CD4-positive, alpha-beta T cell treated with Interleukin-6 for 4 hours (primary cell): ENCODE measurements at regions not wholly inside any gene's neighbourhood (a gene's known extent, or its start where the extent isn't known, plus 50 kb on each side); places are given as distances from the start of the nearest gene placed in this dataset.
"Not testable (repeated sequence)": the region's sequence is repeated elsewhere in the genome, so short reads cannot be mapped to it uniquely, and the experiment has no call there.

ENCODE experiments used
- DNase-seq: peaks from one replicate; pipeline ENCODE4 v3.0.0-alpha.2; 2020; ENCODE audit warnings: mixed read lengths

DNA sequence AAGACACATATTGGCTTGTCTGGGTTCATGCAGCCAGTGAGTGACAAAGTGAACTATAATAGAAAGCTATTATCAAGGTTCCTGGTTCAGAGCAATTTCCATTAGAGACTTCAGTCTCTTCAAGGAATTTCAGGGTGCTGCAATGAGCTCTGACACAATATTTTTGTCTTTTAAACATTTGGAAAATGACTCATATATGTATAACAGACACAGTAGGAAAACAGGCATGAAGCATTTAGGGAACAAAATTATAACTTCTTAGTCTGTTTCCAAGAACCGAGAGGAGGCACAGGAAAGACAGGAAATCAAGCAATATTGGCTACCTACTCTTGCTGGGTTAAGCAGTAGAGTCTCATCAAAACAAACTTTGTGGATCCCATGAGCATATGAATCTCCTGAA, 170.4 kb downstream of the PTPRC start:
- no peak for DNase-seq

GRCh38 chr1:198811449-198811848, 172.6 kb downstream of the PTPRC start:
- DNase-seq: no peak

DNA sequence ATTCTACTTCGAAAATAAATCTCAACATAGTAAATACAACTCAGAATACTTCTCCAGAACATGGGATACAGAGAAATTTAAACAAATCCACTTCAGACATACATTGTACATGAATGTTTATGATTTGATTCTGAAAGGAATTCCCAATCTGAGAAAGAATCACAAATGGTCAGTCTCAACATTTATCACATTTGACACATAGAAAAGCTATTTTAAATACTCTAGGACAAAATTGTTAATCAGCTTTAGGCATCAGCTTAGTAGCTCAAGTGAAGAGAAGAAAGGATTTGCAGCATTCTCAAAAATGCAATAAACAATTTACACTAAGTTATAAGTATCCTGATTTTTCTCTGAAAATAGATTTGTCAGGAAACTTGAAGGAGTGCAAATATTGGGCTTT, 184.8 kb downstream of the PTPRC start:
- DNase-seq: no peak

GRCh38 chr1:198825254-198825653, 186.4 kb downstream of the PTPRC start:
- DNase-seq: no peak

- DNase-seq: no peak
These were observed 190.5 kb downstream of the PTPRC start for GRCh38 chr1:198829356-198829755.

GRCh38 chr1:198829944-198830343, 191.1 kb downstream of the PTPRC start:
- no peak for DNase-seq

DNA sequence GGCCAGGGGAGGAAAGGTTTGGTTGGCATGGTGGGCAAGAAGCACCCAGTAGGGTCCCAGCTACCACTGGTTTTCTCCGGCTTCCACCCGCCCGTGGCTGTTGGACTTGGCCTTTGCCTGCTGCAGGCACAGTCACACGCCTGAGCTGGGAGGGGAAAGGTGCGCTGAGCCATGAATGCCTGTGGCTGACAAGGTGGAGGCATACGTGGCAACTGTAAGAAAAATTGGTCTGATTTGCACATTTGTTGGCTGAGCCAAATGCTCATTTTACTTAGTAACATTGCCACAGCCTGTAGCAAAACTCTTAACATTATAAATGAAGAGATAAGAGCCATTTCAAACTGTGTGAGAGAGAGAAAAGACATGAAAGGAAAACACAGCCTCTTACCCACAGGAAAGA, 191.6 kb downstream of the PTPRC start:
- DNase-seq: no peak

- no peak for DNase-seq
These were observed 195.1 kb downstream of the PTPRC start for GRCh38 chr1:198833706-198834503.

GRCh38 chr1:198837278-198838021, 198.6 kb downstream of the PTPRC start:
- no peak for DNase-seq

DNA sequence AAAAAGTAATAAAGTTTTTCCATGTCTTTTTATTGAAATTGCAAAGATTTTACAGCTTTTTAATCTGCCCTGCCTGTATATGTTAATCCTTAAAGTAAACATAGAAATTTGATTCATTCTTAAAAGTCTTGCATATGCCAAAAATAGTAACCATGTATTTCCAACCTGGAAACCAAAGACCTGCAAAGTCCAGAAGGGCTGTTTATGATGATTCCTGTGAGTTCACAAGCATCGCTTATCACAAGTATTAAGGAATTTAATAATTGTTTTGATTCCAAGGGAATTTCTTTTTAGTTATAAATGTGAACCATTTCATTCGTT, 199.1 kb downstream of the PTPRC start:
- DNase-seq: no peak

DNA sequence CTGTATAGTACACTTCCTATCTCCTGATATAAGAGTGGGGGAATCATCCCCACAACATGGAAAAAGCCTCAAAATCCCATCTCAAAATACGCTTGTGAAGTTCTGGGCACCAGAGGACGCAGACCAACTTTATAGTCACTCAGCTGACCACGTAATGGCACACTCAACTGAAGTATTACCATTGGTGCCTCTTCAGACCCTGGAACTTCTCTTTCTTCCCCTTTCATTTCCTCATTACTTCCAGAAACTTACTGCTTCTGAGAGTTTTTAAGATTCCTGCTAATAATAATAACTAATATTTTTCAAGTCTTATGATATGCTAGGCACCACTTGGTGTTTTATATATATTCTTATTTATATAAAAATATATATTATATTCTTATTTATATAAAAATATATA, 202.6 kb downstream of the PTPRC start:
- no peak for DNase-seq

DNA sequence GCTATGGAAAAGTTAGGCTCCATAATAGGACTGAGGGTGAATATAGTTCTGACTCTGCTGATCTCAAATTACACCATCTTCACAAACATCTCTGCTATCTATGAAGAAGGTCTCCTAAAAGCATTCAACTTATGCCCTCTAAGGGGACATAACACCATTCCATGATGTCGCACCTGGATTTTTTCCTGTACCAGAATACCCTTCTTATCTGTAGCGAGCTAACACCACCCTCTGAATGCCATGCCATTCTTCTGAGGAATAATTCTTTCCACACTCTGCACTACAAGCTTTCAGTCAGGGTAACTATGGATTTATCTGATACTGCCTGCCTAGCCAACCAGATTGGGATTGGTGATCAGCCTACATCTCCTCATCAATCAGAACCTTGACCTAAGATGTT, 203.8 kb downstream of the PTPRC start:
- no peak for DNase-seq

GRCh38 chr1:198845271-198845670, 206.4 kb downstream of the PTPRC start:
- DNase-seq: no peak

- DNase-seq: no peak
These were observed 207.0 kb downstream of the PTPRC start for GRCh38 chr1:198845851-198846250.

DNA sequence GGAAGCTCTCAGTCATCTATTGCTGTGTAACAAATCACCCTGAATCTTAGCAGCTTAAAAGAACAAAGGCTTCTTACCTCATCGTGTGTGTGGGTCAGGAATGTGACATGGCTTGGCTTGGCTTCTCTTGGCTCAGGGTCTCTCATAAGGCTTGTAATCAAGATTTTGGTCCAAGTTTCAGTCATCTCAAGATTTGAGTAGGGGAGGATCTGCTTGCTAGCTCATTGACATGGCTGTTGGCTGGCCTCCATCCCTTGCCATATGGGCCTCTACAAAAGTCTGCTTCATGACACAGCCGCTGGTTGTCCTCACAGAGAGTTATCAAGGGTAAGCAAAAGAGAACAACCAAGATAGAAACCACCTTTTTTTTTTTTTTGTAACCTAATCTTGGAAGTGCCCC, 207.7 kb downstream of the PTPRC start:
- no peak for DNase-seq

DNA sequence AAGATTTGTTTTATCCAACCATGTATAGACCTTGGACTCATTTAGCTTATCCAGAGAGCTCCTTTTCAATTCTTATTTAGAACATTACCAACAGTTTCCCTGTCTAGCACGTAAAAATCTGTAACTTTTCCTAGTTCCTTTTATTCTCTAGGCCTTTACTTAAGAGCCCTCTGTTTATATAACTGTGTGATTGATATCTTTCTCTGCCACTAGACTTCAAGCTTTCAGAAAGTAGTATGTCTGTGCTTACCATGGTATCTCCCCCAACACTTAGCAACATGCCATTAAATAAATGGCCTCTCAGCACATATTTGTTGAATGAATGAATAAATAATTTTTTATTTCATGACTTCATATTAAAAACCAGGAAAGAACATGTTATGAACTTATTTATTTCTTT, 209.4 kb downstream of the PTPRC start:
- no peak for DNase-seq

DNA sequence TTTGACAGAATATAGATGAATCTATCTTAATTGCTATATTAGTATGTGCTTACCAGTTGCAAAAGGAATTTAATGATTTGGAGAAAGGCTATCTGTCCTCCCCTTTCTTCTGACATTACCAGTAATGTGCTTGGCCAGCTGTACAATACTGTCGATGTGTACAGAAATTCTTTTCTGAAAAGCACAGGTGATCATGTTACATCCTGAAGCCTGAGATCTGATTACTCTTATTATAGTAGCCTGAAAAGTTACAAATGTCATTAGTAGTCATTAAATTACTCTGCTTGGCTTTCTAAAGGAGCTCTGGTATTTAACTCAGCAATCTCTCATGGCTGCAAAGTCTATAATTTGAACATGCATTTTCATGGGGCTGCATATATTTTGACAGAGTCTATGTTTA, 209.8 kb downstream of the PTPRC start:
- no peak for DNase-seq

DNA sequence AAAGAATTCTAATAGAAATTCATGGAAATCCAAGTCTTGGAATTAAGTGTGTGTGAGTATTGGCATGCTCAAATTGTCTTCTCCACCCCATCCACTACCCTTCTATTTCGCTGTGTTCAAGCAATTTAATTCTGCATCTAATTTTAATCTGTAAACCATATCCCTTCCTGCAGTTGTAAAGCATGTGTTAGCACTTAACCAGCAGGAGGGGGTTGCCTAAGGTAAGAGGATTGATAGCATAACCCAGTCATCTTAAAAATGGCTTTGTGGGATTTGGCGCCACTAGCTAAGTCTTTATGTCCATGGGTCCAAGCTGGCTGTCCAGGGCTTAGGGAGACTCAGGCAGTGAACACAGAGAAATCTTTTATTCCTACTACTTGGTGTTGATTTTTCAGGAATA, 210.3 kb downstream of the PTPRC start:
- DNase-seq: no peak

DNA sequence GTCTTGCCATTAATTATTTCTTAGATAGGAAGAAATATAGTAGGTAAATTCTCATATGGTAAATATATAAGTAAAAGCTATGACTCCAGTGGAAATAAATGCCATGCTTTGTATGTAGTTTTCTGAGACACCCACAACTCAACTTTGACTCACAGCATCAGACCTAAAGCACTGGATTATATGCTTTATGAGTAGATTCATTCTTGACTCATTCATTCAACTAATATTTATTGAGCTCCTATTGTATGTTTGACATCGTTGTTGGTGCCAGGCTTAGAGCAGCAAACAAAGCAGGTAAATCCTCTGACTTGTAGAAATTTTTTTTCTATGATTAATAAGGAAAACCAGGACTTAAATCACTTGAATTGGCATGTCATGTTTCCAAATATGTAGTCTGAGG, 211.4 kb downstream of the PTPRC start:
- no peak for DNase-seq

DNA sequence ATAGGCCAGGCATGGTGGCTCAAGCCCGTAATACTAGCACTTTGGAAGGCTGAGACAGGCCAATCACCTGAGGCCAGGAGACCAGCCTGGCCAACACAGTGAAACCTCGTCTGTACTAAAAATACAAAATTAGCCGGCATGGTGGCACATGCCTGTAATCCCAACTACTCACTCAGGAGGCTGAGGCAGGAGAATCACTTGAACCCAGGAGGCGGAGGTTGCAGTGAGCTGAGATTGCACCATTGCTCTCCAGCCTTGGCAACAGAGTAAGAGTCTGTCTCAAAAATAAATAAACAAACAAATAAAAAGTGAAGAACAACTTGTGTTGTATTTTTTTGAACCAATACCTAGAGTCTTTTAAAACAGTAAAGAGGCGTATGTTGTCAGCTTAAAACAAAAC, 212.1 kb downstream of the PTPRC start:
- DNase-seq: not testable (repeated sequence)

DNA sequence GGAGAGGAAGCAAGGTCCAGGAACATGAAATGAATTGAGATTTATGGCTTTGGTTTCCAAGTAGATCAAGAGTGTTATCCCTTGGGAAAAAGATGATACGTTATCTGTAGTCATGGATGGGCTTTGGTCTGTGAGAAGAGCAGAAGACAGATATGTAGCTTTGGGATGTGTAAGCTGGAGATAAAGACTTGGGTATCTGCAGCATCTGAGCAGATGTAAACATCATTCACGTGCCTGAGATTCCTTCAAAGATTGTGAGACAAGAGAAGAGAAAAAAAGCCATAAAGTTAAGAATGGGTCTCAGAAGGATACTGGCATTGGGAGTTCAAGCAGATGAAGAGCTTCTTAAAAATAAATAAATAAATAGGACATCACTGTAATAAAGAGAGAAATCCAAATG, 217.8 kb downstream of the PTPRC start:
- DNase-seq: no peak

- DNase-seq: no peak
These were observed 219.2 kb downstream of the PTPRC start for GRCh38 chr1:198858033-198858432.

DNA sequence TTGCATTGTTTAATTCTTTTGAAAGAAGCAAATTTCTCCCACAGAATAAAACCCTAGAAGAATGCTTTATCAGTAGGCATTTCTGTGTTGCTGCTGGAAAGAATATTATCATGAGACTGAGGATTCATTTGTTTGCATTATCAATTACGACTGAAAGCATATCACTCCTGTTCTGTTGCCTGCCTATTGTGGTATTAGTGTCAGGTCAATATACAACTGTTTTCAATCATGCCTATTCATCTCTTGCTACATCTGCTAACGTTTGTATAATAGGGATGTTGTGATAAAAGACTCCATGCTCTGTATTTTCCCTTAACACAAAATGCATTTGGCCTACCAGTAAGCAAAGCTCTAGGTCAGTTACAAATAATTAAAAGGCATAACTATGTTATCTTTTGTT, 221.5 kb downstream of the PTPRC start:
- no peak for DNase-seq

GRCh38 chr1:198861636-198862035, 222.8 kb downstream of the PTPRC start:
- DNase-seq: no peak

DNA sequence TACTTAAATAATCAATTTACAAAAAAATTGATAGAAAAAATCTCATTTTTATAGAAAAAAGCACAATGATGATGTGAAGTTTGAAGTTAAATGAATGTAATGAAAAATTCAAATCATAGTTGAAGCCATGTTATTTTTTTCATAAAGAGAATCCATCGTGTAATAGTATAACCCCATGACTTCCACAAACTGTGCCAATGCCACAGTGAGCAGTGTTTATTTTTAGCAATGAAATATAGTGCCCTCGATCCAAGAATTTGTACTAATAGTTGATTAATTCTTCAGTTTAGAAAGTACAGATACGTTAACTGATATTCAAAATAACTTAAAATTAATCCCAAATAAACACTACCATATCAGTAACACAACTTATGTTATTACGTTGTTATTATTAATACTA, 225.9 kb downstream of the PTPRC start:
- DNase-seq: no peak
